ENCODE measurements at regions not wholly inside any gene's neighbourhood (a gene's known extent, or its start where the extent isn't known, plus 50 kb on each side); places are given as distances from the start of the nearest gene placed in this dataset.

- TF ChIP-seq, protein P1, sequence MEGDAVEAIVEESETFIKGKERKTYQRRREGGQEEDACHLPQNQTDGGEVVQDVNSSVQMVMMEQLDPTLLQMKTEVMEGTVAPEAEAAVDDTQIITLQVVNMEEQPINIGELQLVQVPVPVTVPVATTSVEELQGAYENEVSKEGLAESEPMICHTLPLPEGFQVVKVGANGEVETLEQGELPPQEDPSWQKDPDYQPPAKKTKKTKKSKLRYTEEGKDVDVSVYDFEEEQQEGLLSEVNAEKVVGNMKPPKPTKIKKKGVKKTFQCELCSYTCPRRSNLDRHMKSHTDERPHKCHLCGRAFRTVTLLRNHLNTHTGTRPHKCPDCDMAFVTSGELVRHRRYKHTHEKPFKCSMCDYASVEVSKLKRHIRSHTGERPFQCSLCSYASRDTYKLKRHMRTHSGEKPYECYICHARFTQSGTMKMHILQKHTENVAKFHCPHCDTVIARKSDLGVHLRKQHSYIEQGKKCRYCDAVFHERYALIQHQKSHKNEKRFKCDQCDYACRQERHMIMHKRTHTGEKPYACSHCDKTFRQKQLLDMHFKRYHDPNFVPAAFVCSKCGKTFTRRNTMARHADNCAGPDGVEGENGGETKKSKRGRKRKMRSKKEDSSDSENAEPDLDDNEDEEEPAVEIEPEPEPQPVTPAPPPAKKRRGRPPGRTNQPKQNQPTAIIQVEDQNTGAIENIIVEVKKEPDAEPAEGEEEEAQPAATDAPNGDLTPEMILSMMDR (IDR thresholded peaks at IDR 0.05) = no peak
- no peak for TF ChIP-seq EP300 (IDR thresholded peaks at IDR 0.05)
Measured at GRCh38 chr11:100631316-100631715, 55.8 kb upstream of the ARHGAP42 start.

Data from stomach (tissue), 4 donors.